Thoracic aorta (tissue), 2 donors: ENCODE measurements at regions not wholly inside any gene's neighbourhood (a gene's known extent, or its start where the extent isn't known, plus 50 kb on each side); places are given as distances from the start of the nearest gene placed in this dataset.

Experiments used
- ATAC-seq: fragments of 150-250 bp; one replicate; pipeline ENCODE4 v1.8.0; 2017; ENCODE audit warnings: low read depth; ENCODE audit not compliant: insufficient number of reproducible peaks, low FRiP score
- DNase-seq: peaks from one replicate; pipeline ENCODE4 v3.0.0-alpha.2; 2020; ENCODE audit warnings: low spot score
- H3K27ac ChIP-seq, 2 donors: fragments of 200-600 bp; sonication (generic); 1 replicate in 1 of 2; 2 replicates in 1 of 2; pipeline ENCODE4 v1.5.1; 2016; ENCODE audit warnings: mild to moderate bottlenecking in 2 of 2, moderate library complexity in 2 of 2
- H3K27me3 ChIP-seq: fragments of 200-600 bp; sonication (generic); replicated peaks from 2 replicates; pipeline ENCODE4 v1.6.0; 2016; ENCODE audit warnings: mild to moderate bottlenecking; ENCODE audit not compliant: insufficient read depth
- H3K36me3 ChIP-seq: fragments of 200-600 bp; sonication (generic); one replicate; pipeline ENCODE4 v1.5.1; 2016
- H3K4me1 ChIP-seq, 2 donors: fragments of 200-600 bp; sonication (generic); 1 replicate in 1 of 2; 2 replicates in 1 of 2; pipeline versions ENCODE4 v1.5.1 to v1.6.0; 2016; ENCODE audit warnings: low read depth in 2 of 2, mild to moderate bottlenecking in 1 of 2; ENCODE audit not compliant: control insufficient read depth in 1 of 2
- H3K4me3 ChIP-seq: fragments of 200-600 bp; sonication (generic); 2 replicates; pipeline ENCODE4 v1.5.1; 2016; ENCODE audit warnings: mild to moderate bottlenecking
- H3K9me3 ChIP-seq: fragments of 200-600 bp; sonication (generic); 2 replicates; pipeline ENCODE4 v1.5.1; 2016
- CTCF ChIP-seq: fragments of 200-600 bp; sonication (generic); IDR thresholded peaks from one replicate; pipeline ENCODE4 v1.5.1; 2019; ENCODE audit warnings: antibody characterized with exemption

GRCh38 chrX:4118666-4119530 is 405.4 kb upstream of the PRKX start:
- DNase-seq (no peak), ATAC-seq (no peak)
- no peak overlapping the region for H3K4me3 ChIP-seq
- no peaks in the 10 kb centered on the region for H3K36me3 ChIP-seq
- no peaks in the 10 kb centered on the region for H3K4me1 ChIP-seq
- TF ChIP-seq CTCF, result no peak
- no peaks in the 10 kb centered on the region for H3K27me3 ChIP-seq
- H3K9me3 ChIP-seq, result no peaks in the 10 kb centered on the region
- H3K27ac ChIP-seq, result no peak overlapping the region

- no peak overlapping the region for H3K27ac ChIP-seq
- no peaks in the 10 kb centered on the region for H3K27me3 ChIP-seq
- H3K36me3 ChIP-seq, result no peaks in the 10 kb centered on the region
- H3K4me3 ChIP-seq, result no peak overlapping the region
- ATAC-seq (no peak), DNase-seq (no peak)
- no peaks in the 10 kb centered on the region for H3K9me3 ChIP-seq
- no peak for TF ChIP-seq CTCF
- H3K4me1 ChIP-seq, result no peaks in the 10 kb centered on the region
Measured at GRCh38 chrX:4110964-4111363, 397.5 kb upstream of the PRKX start.

GRCh38 chrX:4094926-4095325 is 381.5 kb upstream of the PRKX start:
- no peaks in the 10 kb centered on the region for H3K36me3 ChIP-seq
- no peaks in the 10 kb centered on the region for H3K9me3 ChIP-seq
- H3K27me3 ChIP-seq, result no peaks in the 10 kb centered on the region
- no peak for TF ChIP-seq CTCF
- no peak overlapping the region for H3K4me3 ChIP-seq
- DNase-seq (no peak), ATAC-seq (no peak)
- H3K4me1 ChIP-seq, result no peaks in the 10 kb centered on the region
- H3K27ac ChIP-seq, result no peak overlapping the region

- Histone ChIP-seq H3K36me3 (no peaks in the 10 kb centered on the region), H3K4me3 (no peak overlapping the region), H3K27ac (no peak overlapping the region), H3K9me3 (no peaks in the 10 kb centered on the region), H3K4me1 (no peaks in the 10 kb centered on the region), H3K27me3 (no peaks in the 10 kb centered on the region)
- no peak for TF ChIP-seq CTCF
- ATAC-seq (no peak), DNase-seq (no peak)
Measured at GRCh38 chrX:4091046-4091760, 377.8 kb upstream of the PRKX start.

GRCh38 chrX:4059893-4060292 is 346.4 kb upstream of the PRKX start:
- no peak for TF ChIP-seq CTCF
- DNase-seq, result no peak
- no peak for ATAC-seq
- no peaks in the 10 kb centered on the region for H3K9me3 ChIP-seq
- H3K4me1 ChIP-seq, result no peaks in the 10 kb centered on the region
- no peak overlapping the region for H3K27ac ChIP-seq
- H3K4me3 ChIP-seq, result no peak overlapping the region
- H3K36me3 ChIP-seq, result no peaks in the 10 kb centered on the region
- no peaks in the 10 kb centered on the region for H3K27me3 ChIP-seq
